ENCODE measurements at regions not wholly inside any gene's neighbourhood (a gene's known extent, or its start where the extent isn't known, plus 50 kb on each side); places are given as distances from the start of the nearest gene placed in this dataset.

DNA sequence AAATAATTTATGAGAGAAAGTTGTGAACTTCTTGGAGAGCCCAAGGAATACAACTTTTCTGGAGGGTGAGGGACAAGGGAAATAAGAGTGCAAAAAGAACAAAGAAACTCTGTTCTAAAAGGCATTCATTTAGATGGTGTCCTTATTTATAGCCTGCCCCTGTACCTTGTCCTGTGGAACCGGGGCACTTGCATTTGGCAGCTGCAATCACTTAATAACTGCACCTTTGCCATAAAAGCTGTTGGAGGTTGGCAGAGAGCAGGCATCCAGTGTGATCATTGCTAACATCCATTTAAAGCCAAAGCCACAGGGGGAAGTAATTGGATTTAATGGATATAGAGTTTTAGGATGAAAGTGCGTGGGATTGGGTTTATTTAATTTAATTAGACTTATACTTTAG lies 50.8 kb upstream of the SGK1 start:
- TF ChIP-seq, protein P1, sequence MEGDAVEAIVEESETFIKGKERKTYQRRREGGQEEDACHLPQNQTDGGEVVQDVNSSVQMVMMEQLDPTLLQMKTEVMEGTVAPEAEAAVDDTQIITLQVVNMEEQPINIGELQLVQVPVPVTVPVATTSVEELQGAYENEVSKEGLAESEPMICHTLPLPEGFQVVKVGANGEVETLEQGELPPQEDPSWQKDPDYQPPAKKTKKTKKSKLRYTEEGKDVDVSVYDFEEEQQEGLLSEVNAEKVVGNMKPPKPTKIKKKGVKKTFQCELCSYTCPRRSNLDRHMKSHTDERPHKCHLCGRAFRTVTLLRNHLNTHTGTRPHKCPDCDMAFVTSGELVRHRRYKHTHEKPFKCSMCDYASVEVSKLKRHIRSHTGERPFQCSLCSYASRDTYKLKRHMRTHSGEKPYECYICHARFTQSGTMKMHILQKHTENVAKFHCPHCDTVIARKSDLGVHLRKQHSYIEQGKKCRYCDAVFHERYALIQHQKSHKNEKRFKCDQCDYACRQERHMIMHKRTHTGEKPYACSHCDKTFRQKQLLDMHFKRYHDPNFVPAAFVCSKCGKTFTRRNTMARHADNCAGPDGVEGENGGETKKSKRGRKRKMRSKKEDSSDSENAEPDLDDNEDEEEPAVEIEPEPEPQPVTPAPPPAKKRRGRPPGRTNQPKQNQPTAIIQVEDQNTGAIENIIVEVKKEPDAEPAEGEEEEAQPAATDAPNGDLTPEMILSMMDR (IDR thresholded peaks at IDR 0.05; ENCODE audit: low read depth, low read length, missing control alignments) = no peak
- DNase-seq (ENCODE audit: extremely low read depth, low read depth) = no peak
- H3K4me3 ChIP-seq (replicated peaks; ENCODE audit: low read depth, low read length) = no peak overlapping the region

Measured in HFF-Myc (cell line).